Endothelial cell of umbilical vein (primary cell): ENCODE measurements at regions not wholly inside any gene's neighbourhood (a gene's known extent, or its start where the extent isn't known, plus 50 kb on each side); places are given as distances from the start of the nearest gene placed in this dataset.

Experiments
- BruUV-seq: library from RNA; stranded (reverse); fragments of 400-500 nt; replicated peaks from 2 replicates; lab custom pipeline; 2021; lab: Mats Ljungman, UMichigan
- CTCF ChIA-PET: fragments of 300-600, 350-600 bp; sonication (Branson Sonifier 250); formaldehyde crosslinking; loops from one replicate; lab custom pipeline; 2021; ENCODE audit warnings: antibody characterized with exemption, inconsistent platforms; lab: Charles Lee
- POLR2A ChIA-PET: fragments of 300-600, 350-600 bp; sonication (Branson Sonifier 250); formaldehyde crosslinking; loops from one replicate; lab custom pipeline; 2021; ENCODE audit warnings: antibody characterized with exemption, inconsistent platforms; lab: Charles Lee
- DNase-seq: peaks from one replicate; pipeline ENCODE4 v3.0.0-alpha.2; 2011; ENCODE audit warnings: low read depth, low spot score
- FAIRE-seq: peaks from 2 replicates; lab custom pipeline; 2011; peaks lifted over from hg19 to GRCh38; lab: Jason Lieb, UNC
- H2AFZ ChIP-seq: 2 replicates; pipeline ENCODE4 v1.6.0; 2012; ENCODE audit warnings: low read depth, low read length, control low read depth, inconsistent platforms
- H3K27ac ChIP-seq: 2 replicates; pipeline ENCODE4 v1.5.1; 2011; ENCODE audit warnings: low read depth, mild to moderate bottlenecking, control low read depth, low read length, moderate library complexity; ENCODE audit not compliant: insufficient read depth
- H3K27me3 ChIP-seq, 2 experiments: 2 replicates each; pipeline versions ENCODE4 v1.6.0 to v1.6.1; 2011; ENCODE audit warnings: low read length in 2 of 2, mixed read lengths in 1 of 2; ENCODE audit not compliant: control insufficient read depth in 2 of 2, insufficient read depth in 2 of 2
- H3K36me3 ChIP-seq, 2 experiments: 2 replicates in 1 of 2; 3 replicates in 1 of 2; pipeline ENCODE4 v1.5.1; 2011; ENCODE audit warnings: low read length in 2 of 2, mild to moderate bottlenecking in 1 of 2, moderate library complexity in 1 of 2; ENCODE audit not compliant: control insufficient read depth in 2 of 2, insufficient read depth in 2 of 2; ENCODE audit errors: extremely low read depth in 1 of 2
- H3K4me1 ChIP-seq: 3 replicates; pipeline ENCODE4 v1.5.1; 2011; ENCODE audit warnings: mild to moderate bottlenecking, low read length; ENCODE audit not compliant: control insufficient read depth, insufficient read depth; ENCODE audit errors: extremely low read depth
- H3K4me2 ChIP-seq: 2 replicates; pipeline ENCODE4 v1.6.1; 2011; ENCODE audit warnings: low read length, control low read depth, mixed read lengths; ENCODE audit not compliant: insufficient read depth
- H3K4me3 ChIP-seq, 3 experiments: fragments of 200-600 bp in 1 of 3; sonication (generic), shearing (Covaris generic) in 1 of 3; replicated peaks in 1 of 3; 2 replicates each; pipeline ENCODE4 v1.5.1; 2011 to 2016; ENCODE audit warnings: control low read depth in 3 of 3, low read length in 3 of 3, mild to moderate bottlenecking in 2 of 3, inconsistent platforms in 1 of 3, low read depth in 1 of 3, moderate library complexity in 1 of 3; ENCODE audit not compliant: insufficient read depth in 1 of 3
- H3K79me2 ChIP-seq: 2 replicates; pipeline ENCODE4 v1.6.0; 2012; ENCODE audit warnings: low read length, inconsistent platforms; ENCODE audit not compliant: control insufficient read depth, insufficient read depth
- H3K9ac ChIP-seq: replicated peaks from 2 replicates; pipeline ENCODE3; 2011; ENCODE audit warnings: low read length, control low read depth; ENCODE audit not compliant: insufficient read depth; ENCODE audit errors: extremely low read depth
- H3K9me1 ChIP-seq: replicated peaks from 3 replicates; pipeline ENCODE4 v1.6.0; 2011; ENCODE audit warnings: mild to moderate bottlenecking, low read length; ENCODE audit not compliant: control insufficient read depth, insufficient read depth; ENCODE audit errors: extremely low read depth
- H3K9me3 ChIP-seq: replicated peaks from 2 replicates; pipeline ENCODE4 v1.5.1; 2012; ENCODE audit warnings: low read length, inconsistent platforms; ENCODE audit not compliant: control insufficient read depth, insufficient read depth
- H4K20me1 ChIP-seq: replicated peaks from 2 replicates; pipeline ENCODE3; 2011; ENCODE audit warnings: mild to moderate bottlenecking, low read length; ENCODE audit not compliant: control insufficient read depth, insufficient read depth; ENCODE audit errors: extremely low read depth
- EZH2 ChIP-seq: IDR thresholded peaks from 2 replicates; pipeline ENCODE4 v1.6.1; 2012; ENCODE audit warnings: borderline replicate concordance, low read depth, mild to moderate bottlenecking, moderate library complexity, low read length, inconsistent platforms; ENCODE audit not compliant: severe bottlenecking
- FOS ChIP-seq: IDR thresholded peaks from 2 replicates; pipeline ENCODE4 v1.6.1; 2011; ENCODE audit warnings: mild to moderate bottlenecking, low read length, moderate library complexity, borderline replicate concordance; ENCODE audit not compliant: insufficient read depth
- GATA2 ChIP-seq: IDR thresholded peaks from 2 replicates; pipeline ENCODE4 v1.7.0; 2011; ENCODE audit warnings: low read depth, mild to moderate bottlenecking, moderate library complexity, mixed read lengths, low read length; ENCODE audit not compliant: insufficient read length, insufficient read depth
- JUN ChIP-seq: IDR thresholded peaks from 2 replicates; pipeline ENCODE4 v1.6.1; 2011; ENCODE audit warnings: borderline replicate concordance, low read depth; ENCODE audit not compliant: insufficient read length, insufficient read depth
- MYC ChIP-seq: IDR thresholded peaks from one replicate; pipeline ENCODE4 v1.6.1; 2011; ENCODE audit warnings: mild to moderate bottlenecking, low read depth, low read length
- POLR2A ChIP-seq: IDR thresholded peaks from 2 replicates; pipeline ENCODE4 v1.6.1; 2012; ENCODE audit warnings: low read depth, mild to moderate bottlenecking, control low read depth, low read length
- POLR2AphosphoS5 ChIP-seq: IDR thresholded peaks from 2 replicates; pipeline ENCODE4 v1.6.1; 2012; ENCODE audit warnings: low read depth, mild to moderate bottlenecking, control low read depth, low read length, moderate library complexity; ENCODE audit not compliant: insufficient read depth
- dilution Hi-C: fragments of 300-500 bp; cut with MboI; formaldehyde crosslinking; loops from one replicate; pipeline ENCODE4 v1.15.0; 2019; ENCODE audit warnings: low sequenced_read_pairs; ENCODE audit not compliant: extremely low pct_ligation_motif_present
- intact Hi-C: fragments of 100-400 bp; cut with micrococcal nuclease; formaldehyde crosslinking; loops from one replicate; pipeline ENCODE4 v1.10.0; 2022
- TF ChIP-seq, protein P1 (sequence below), 2 donors: IDR thresholded peaks; 1 replicate in 1 of 2; 2 replicates in 1 of 2; pipeline ENCODE4 v1.5.1; 2011; ENCODE audit warnings: low read length in 2 of 2, mild to moderate bottlenecking in 2 of 2, moderate library complexity in 2 of 2, control low read depth in 1 of 2, inconsistent platforms in 1 of 2, low read depth in 1 of 2; ENCODE audit not compliant: insufficient read depth in 1 of 2; ENCODE audit errors: extremely low read depth in 1 of 2
- TF ChIP-seq, protein P2 (sequence below): IDR thresholded peaks from 2 replicates; pipeline ENCODE4 v1.6.1; 2011; ENCODE audit not compliant: insufficient read depth, insufficient read length

DNA sequence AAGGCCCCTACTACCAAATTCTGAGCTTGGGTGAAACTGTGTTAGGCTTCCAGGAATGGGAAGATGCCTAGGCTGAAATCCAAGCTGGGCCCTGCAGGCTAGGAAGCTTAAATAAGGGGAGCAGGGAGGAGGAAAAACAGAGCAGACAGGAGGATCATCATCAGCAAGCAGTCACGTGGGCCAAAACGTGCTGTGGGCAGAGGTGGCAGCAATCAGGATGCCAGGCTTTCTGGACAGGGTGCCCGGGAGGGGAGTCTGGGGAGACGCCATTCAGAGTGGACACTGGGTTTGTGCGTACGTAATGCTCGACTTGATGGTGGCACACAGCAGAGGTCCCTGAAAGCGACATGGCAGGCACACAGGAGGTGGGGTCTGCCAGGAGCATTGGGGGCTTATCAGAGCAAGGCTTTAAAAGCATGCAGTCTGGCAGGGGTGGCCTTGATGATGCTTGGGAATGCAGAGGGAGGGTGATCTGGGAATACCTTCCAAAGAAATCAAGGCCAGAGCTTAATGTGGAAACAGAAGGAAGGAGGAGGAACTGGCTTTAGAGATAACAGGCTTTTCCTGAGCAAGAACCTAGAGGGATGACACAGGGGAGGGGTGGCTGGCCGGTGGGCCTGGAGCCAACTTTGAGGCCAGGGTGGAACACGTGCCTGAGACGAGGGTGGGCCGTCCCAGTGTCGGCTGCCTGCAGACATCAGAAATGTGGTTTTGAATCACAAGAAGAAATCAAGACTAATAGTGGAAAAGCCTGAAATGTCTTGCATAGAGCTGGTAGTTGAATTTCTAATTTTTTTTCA, 212.5 kb downstream of the GADD45G start:
- H3K4me3 ChIP-seq: no peak overlapping the region
- BruUV-seq: no TSS peak
- H3K9me1 ChIP-seq: no peaks in the 10 kb centered on the region
- no peak overlapping the region for H3K27ac ChIP-seq
- dilution Hi-C loops (no loop called here), intact Hi-C loops (loop anchor here (10.0 kb wide), 1 partner anchor 503 kb away; the partner anchor contains the start of genes CKS2 and SECISBP2)
- DNase-seq (no peak), FAIRE-seq (no peak)
- POLR2A ChIA-PET: no interaction called here
- H3K79me2 ChIP-seq: no peaks in the 10 kb centered on the region
- H3K36me3 ChIP-seq: no peaks in the 10 kb centered on the region
- no peak overlapping the region for H3K9ac ChIP-seq
- no peaks in the 10 kb centered on the region for H4K20me1 ChIP-seq
- CTCF ChIA-PET: interaction anchor here (0.8 to 2.0 kb wide), 2 partner anchors 12 to 214 kb away, joined by 4 to 9 read pairs; no protein-coding TSS in a partner anchor
- H3K4me2 ChIP-seq: no peak overlapping the region
- no peaks in the 10 kb centered on the region for H3K9me3 ChIP-seq
- H3K27me3 ChIP-seq: no peaks in the 10 kb centered on the region
- peaks cover 15% of the 10 kb centered on the region for H3K4me1 ChIP-seq
- TF ChIP-seq POLR2AphosphoS5 (no peak), EZH2 (no peak), GATA2 (no peak), FOS (no peak), JUN (no peak), POLR2A (no peak), MYC (no peak)
- TF ChIP-seq, protein P1, sequence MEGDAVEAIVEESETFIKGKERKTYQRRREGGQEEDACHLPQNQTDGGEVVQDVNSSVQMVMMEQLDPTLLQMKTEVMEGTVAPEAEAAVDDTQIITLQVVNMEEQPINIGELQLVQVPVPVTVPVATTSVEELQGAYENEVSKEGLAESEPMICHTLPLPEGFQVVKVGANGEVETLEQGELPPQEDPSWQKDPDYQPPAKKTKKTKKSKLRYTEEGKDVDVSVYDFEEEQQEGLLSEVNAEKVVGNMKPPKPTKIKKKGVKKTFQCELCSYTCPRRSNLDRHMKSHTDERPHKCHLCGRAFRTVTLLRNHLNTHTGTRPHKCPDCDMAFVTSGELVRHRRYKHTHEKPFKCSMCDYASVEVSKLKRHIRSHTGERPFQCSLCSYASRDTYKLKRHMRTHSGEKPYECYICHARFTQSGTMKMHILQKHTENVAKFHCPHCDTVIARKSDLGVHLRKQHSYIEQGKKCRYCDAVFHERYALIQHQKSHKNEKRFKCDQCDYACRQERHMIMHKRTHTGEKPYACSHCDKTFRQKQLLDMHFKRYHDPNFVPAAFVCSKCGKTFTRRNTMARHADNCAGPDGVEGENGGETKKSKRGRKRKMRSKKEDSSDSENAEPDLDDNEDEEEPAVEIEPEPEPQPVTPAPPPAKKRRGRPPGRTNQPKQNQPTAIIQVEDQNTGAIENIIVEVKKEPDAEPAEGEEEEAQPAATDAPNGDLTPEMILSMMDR (IDR thresholded peaks at IDR 0.05; ENCODE audit: extremely low read depth in 1 of 2, insufficient read depth in 1 of 2, low read depth in 1 of 2, low read length in 2 of 2): no peak
- TF ChIP-seq, protein P2, sequence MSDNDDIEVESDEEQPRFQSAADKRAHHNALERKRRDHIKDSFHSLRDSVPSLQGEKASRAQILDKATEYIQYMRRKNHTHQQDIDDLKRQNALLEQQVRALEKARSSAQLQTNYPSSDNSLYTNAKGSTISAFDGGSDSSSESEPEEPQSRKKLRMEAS: no peak
- H2AFZ ChIP-seq: no peak overlapping the region
